ENCODE measurements at regions not wholly inside any gene's neighbourhood (a gene's known extent, or its start where the extent isn't known, plus 50 kb on each side); places are given as distances from the start of the nearest gene placed in this dataset.

- Histone ChIP-seq H3K4me3 (ENCODE audit: low read depth, low read length, poor library complexity, severe bottlenecking) (no peak overlapping the region), H3K27me3 (ENCODE audit: insufficient read depth, low read length) (no peaks in the 10 kb centered on the region), H3K4me2 (ENCODE audit: low read length) (no peak overlapping the region), H3K9me2 (ENCODE audit: low read depth, low read length) (no peaks in the 10 kb centered on the region), H3F3A (ENCODE audit: insufficient read depth, low read length) (no peaks in the 10 kb centered on the region), H3K4me1 (ENCODE audit: insufficient read depth, low read length, severe bottlenecking) (no peaks in the 10 kb centered on the region), H3K9ac (ENCODE audit: low read length) (no peak overlapping the region), H3K9me3 (ENCODE audit: low read length) (no peaks in the 10 kb centered on the region), H3K79me2 (ENCODE audit: insufficient read depth, low read length) (no peaks in the 10 kb centered on the region), H4K20me1 (ENCODE audit: insufficient read depth, low read length) (no peaks in the 10 kb centered on the region), H3K36me3 (ENCODE audit: insufficient read depth, low read length) (no peaks in the 10 kb centered on the region), H2AFZ (ENCODE audit: low read length) (no peak overlapping the region), H3K27ac (ENCODE audit: low read depth, low read length, poor library complexity, severe bottlenecking) (no peak overlapping the region)
- TF ChIP-seq CTCF (IDR thresholded peaks at IDR 0.05; ENCODE audit: low read length) (no peak), EZH2 (IDR thresholded peaks at IDR 0.05; ENCODE audit: borderline replicate concordance, low read length) (no peak)
Observed at GRCh38 chr6:113491376-113491775, 365.8 kb upstream of the MARCKS start.

GRCh38 chr6:113493991-113494390 is 363.2 kb upstream of the MARCKS start:
- Histone ChIP-seq H4K20me1 (ENCODE audit: insufficient read depth, low read length) (no peaks in the 10 kb centered on the region), H3K36me3 (ENCODE audit: insufficient read depth, low read length) (no peaks in the 10 kb centered on the region), H3K27ac (ENCODE audit: low read depth, low read length, poor library complexity, severe bottlenecking) (no peak overlapping the region), H3K79me2 (ENCODE audit: insufficient read depth, low read length) (no peaks in the 10 kb centered on the region), H2AFZ (ENCODE audit: low read length) (no peak overlapping the region), H3F3A (ENCODE audit: insufficient read depth, low read length) (no peaks in the 10 kb centered on the region), H3K4me2 (ENCODE audit: low read length) (no peak overlapping the region), H3K4me1 (ENCODE audit: insufficient read depth, low read length, severe bottlenecking) (no peaks in the 10 kb centered on the region), H3K4me3 (ENCODE audit: low read depth, low read length, poor library complexity, severe bottlenecking) (no peak overlapping the region), H3K9me3 (ENCODE audit: low read length) (no peaks in the 10 kb centered on the region), H3K9me2 (ENCODE audit: low read depth, low read length) (no peaks in the 10 kb centered on the region), H3K27me3 (ENCODE audit: insufficient read depth, low read length) (no peaks in the 10 kb centered on the region), H3K9ac (ENCODE audit: low read length) (no peak overlapping the region)
- TF ChIP-seq CTCF (IDR thresholded peaks at IDR 0.05; ENCODE audit: low read length) (no peak), EZH2 (IDR thresholded peaks at IDR 0.05; ENCODE audit: borderline replicate concordance, low read length) (no peak)

GRCh38 chr6:113495521-113495920 is 361.6 kb upstream of the MARCKS start:
- Histone ChIP-seq H3K79me2 (ENCODE audit: insufficient read depth, low read length) (no peaks in the 10 kb centered on the region), H3K4me3 (ENCODE audit: low read depth, low read length, poor library complexity, severe bottlenecking) (no peak overlapping the region), H3K9ac (ENCODE audit: low read length) (no peak overlapping the region), H3F3A (ENCODE audit: insufficient read depth, low read length) (no peaks in the 10 kb centered on the region), H3K27me3 (ENCODE audit: insufficient read depth, low read length) (no peaks in the 10 kb centered on the region), H3K27ac (ENCODE audit: low read depth, low read length, poor library complexity, severe bottlenecking) (no peak overlapping the region), H3K9me3 (ENCODE audit: low read length) (no peaks in the 10 kb centered on the region), H3K9me2 (ENCODE audit: low read depth, low read length) (no peaks in the 10 kb centered on the region), H4K20me1 (ENCODE audit: insufficient read depth, low read length) (no peaks in the 10 kb centered on the region), H3K36me3 (ENCODE audit: insufficient read depth, low read length) (no peaks in the 10 kb centered on the region), H2AFZ (ENCODE audit: low read length) (no peak overlapping the region), H3K4me2 (ENCODE audit: low read length) (no peak overlapping the region), H3K4me1 (ENCODE audit: insufficient read depth, low read length, severe bottlenecking) (no peaks in the 10 kb centered on the region)
- TF ChIP-seq CTCF (IDR thresholded peaks at IDR 0.05; ENCODE audit: low read length) = no peak
- no peak for TF ChIP-seq EZH2 (IDR thresholded peaks at IDR 0.05; ENCODE audit: borderline replicate concordance, low read length)
